K562 (cell line): ENCODE measurements at regions not wholly inside any gene's neighbourhood (a gene's known extent, or its start where the extent isn't known, plus 50 kb on each side); places are given as distances from the start of the nearest gene placed in this dataset.

ENCODE experiments used
- CTCF ChIP-seq, 3 experiments: IDR thresholded peaks in 2 of 3; conservative IDR thresholded peaks in 1 of 3; 2 replicates each; pipeline ENCODE4 v1.5.1; 2011 to 2012; ENCODE audit warnings: low read length in 3 of 3, mild to moderate bottlenecking in 3 of 3, control low read depth in 2 of 3, improper control_type of control experiment in 1 of 3, inconsistent platforms in 1 of 3, low read depth in 1 of 3, mixed read lengths in 1 of 3, moderate library complexity in 1 of 3; ENCODE audit not compliant: insufficient read depth in 2 of 3
- EP300 ChIP-seq: IDR thresholded peaks from 2 replicates; pipeline ENCODE4 v1.6.1; 2012; ENCODE audit warnings: low read length, improper control_type of control experiment
- HNRNPH1 ChIP-seq: fragments of 200-400 bp; formaldehyde crosslinking; optimal IDR thresholded peaks from 2 replicates; pipeline ENCODE3; 2017; ENCODE audit warnings: low read depth, mild to moderate bottlenecking, low read length, moderate library complexity
- JUN ChIP-seq, 2 experiments: sonication (generic) in 1 of 2; formaldehyde crosslinking in 1 of 2; IDR thresholded peaks; 2 replicates each; pipeline versions ENCODE4 v1.6.1 to v1.8.0; 2012 to 2022; ENCODE audit warnings: borderline replicate concordance in 2 of 2, mild to moderate bottlenecking in 2 of 2, improper control_type of control experiment in 1 of 2, low read depth in 1 of 2, low read length in 1 of 2, missing genetic modification reagents in 1 of 2
- KLF6 ChIP-seq: fragments of 250-450 bp; sonication (Bioruptor Pico); IDR thresholded peaks from 2 replicates; pipeline ENCODE4 v1.4.0; 2020; ENCODE audit warnings: mild to moderate bottlenecking, moderate library complexity, borderline replicate concordance
- PRPF4 ChIP-seq: fragments of 200-400 bp; formaldehyde crosslinking; IDR thresholded peaks from one replicate; pipeline ENCODE4 v1.6.1; 2017; ENCODE audit warnings: low read length, low read depth, mild to moderate bottlenecking; ENCODE audit not compliant: insufficient read depth, poor library complexity, severe bottlenecking
- PYGO2 ChIP-seq: fragments of 450-650 bp; IDR thresholded peaks from 2 replicates; pipeline ENCODE4 v1.6.1; 2016; ENCODE audit warnings: mild to moderate bottlenecking, missing genetic modification characterization, moderate library complexity, missing compliant biosample characterization
- SMC3 ChIP-seq: conservative IDR thresholded peaks from 2 replicates; pipeline ENCODE4 v1.6.1; 2011; ENCODE audit warnings: low read depth, low read length, improper control_type of control experiment; ENCODE audit not compliant: insufficient read depth
- TARDBP ChIP-seq: fragments of 450-650 bp; IDR thresholded peaks from 2 replicates; pipeline ENCODE4 v1.6.1; 2016
- USF1 ChIP-seq: sonication (generic); formaldehyde crosslinking; IDR thresholded peaks from 2 replicates; pipeline ENCODE4 v1.9.0; 2022; ENCODE audit warnings: mild to moderate bottlenecking, missing genetic modification reagents
- USF2 ChIP-seq: sonication (generic); formaldehyde crosslinking; IDR thresholded peaks from 2 replicates; pipeline ENCODE4 v1.5.0; 2020; ENCODE audit warnings: missing genetic modification reagents
- YY1 ChIP-seq, 3 experiments: IDR thresholded peaks; 2 replicates each; pipeline ENCODE4 v1.6.1; 2011; ENCODE audit warnings: low read length in 2 of 3, mild to moderate bottlenecking in 2 of 3, moderate library complexity in 2 of 3, borderline replicate concordance in 1 of 3, control low read depth in 1 of 3, low read depth in 1 of 3; ENCODE audit not compliant: insufficient read depth in 3 of 3, insufficient replicate concordance in 2 of 3, control insufficient read depth in 1 of 3, insufficient read length in 1 of 3; ENCODE audit errors: extremely low read depth in 1 of 3

GRCh38 chr6:94417363-94417762, 998.0 kb upstream of the EPHA7 start:
- no peak for TF ChIP-seq EP300
- no peak for TF ChIP-seq YY1 (IDR thresholded peaks at IDR 0.05; ENCODE audit: borderline replicate concordance in 1 of 3, control insufficient read depth in 1 of 3, extremely low read depth in 1 of 3, insufficient read depth in 3 of 3, insufficient read length in 1 of 3, insufficient replicate concordance in 2 of 3, low read depth in 1 of 3, low read length in 2 of 3)
- no peak for TF ChIP-seq PRPF4
- TF ChIP-seq JUN (IDR thresholded peaks at IDR 0.05; ENCODE audit: borderline replicate concordance, low read depth, low read length) = no peak
- TF ChIP-seq JUN (CRISPR knock-in tag; IDR thresholded peaks at IDR 0.05; ENCODE audit: borderline replicate concordance) = no peak
- TF ChIP-seq USF2 (CRISPR knock-in tag) = no peak
- no peak for TF ChIP-seq CTCF (IDR thresholded peaks at IDR 0.05 in 2 of 3, conservative IDR thresholded peaks at IDR 0.05 in 1 of 3; ENCODE audit: insufficient read depth in 2 of 3, low read depth in 1 of 3, low read length in 3 of 3)
- no peak for TF ChIP-seq PYGO2 (tag)
- TF ChIP-seq HNRNPH1 = no peak
- TF ChIP-seq TARDBP = no peak
- TF ChIP-seq SMC3 = no peak
- TF ChIP-seq USF1 (CRISPR knock-in tag) = no peak
- no peak for TF ChIP-seq KLF6 (CRISPR knock-in tag)
